HG02852 (cell line): ENCODE measurements at regions not wholly inside any gene's neighbourhood (a gene's known extent, or its start where the extent isn't known, plus 50 kb on each side); places are given as distances from the start of the nearest gene placed in this dataset.

Experiments
- ATAC-seq: cut with Tn5 transposase; IDR thresholded peaks from one replicate; pipeline ENCODE4 v1.9.1; 2021; ENCODE audit warnings: mild to moderate bottlenecking, moderate library complexity; ENCODE audit not compliant: unreplicated experiment

- no peak for ATAC-seq
Measured at GRCh38 chr20:57932227-57932864, 222.5 kb upstream of the PMEPA1 start.

GRCh38 chr20:57930351-57930750 is 220.5 kb upstream of the PMEPA1 start:
- ATAC-seq: no peak

- no peak for ATAC-seq
Measured at GRCh38 chr20:57928181-57928967, 218.6 kb upstream of the PMEPA1 start.

GRCh38 chr20:57927376-57927775 is 217.6 kb upstream of the PMEPA1 start:
- ATAC-seq: no peak

GRCh38 chr20:57922706-57923105 is 212.9 kb upstream of the PMEPA1 start:
- no peak for ATAC-seq

- no peak for ATAC-seq
Measured at GRCh38 chr20:57922083-57922482, 212.3 kb upstream of the PMEPA1 start.

GRCh38 chr20:57921676-57922075 is 211.9 kb upstream of the PMEPA1 start:
- no peak for ATAC-seq

GRCh38 chr20:57920971-57921370 is 211.2 kb upstream of the PMEPA1 start:
- ATAC-seq: no peak

- ATAC-seq: no peak
Measured at GRCh38 chr20:57919049-57919448, 209.2 kb upstream of the PMEPA1 start.

- ATAC-seq: no peak
Measured at GRCh38 chr20:57918551-57918950, 208.7 kb upstream of the PMEPA1 start.

GRCh38 chr20:57914205-57914604 is 204.4 kb upstream of the PMEPA1 start:
- no peak for ATAC-seq

- no peak for ATAC-seq
Measured at GRCh38 chr20:57913156-57913930, 203.5 kb upstream of the PMEPA1 start.

GRCh38 chr20:57912227-57912582 is 202.4 kb upstream of the PMEPA1 start:
- no peak for ATAC-seq

- ATAC-seq: no peak
Measured at GRCh38 chr20:57911512-57912226, 201.9 kb upstream of the PMEPA1 start.

GRCh38 chr20:57910716-57911115 is 200.9 kb upstream of the PMEPA1 start:
- ATAC-seq: no peak

GRCh38 chr20:57909763-57910331 is 200.0 kb upstream of the PMEPA1 start:
- no peak for ATAC-seq

GRCh38 chr20:57908704-57909630 is 199.2 kb upstream of the PMEPA1 start:
- no peak for ATAC-seq

GRCh38 chr20:57908226-57908625 is 198.4 kb upstream of the PMEPA1 start:
- ATAC-seq: no peak

- no peak for ATAC-seq
Measured at GRCh38 chr20:57907131-57908000, 197.6 kb upstream of the PMEPA1 start.
